Parathyroid adenoma (tissue), 2 donors: ENCODE measurements at regions not wholly inside any gene's neighbourhood (a gene's known extent, or its start where the extent isn't known, plus 50 kb on each side); places are given as distances from the start of the nearest gene placed in this dataset.

Source experiments
- H2AFZ ChIP-seq: fragments of 300-600 bp; sonication (generic); one replicate; pipeline ENCODE4 v1.7.0; 2017; ENCODE audit warnings: antibody characterized with exemption, mild to moderate bottlenecking
- H3K27ac ChIP-seq: fragments of 300-600 bp; sonication (generic); one replicate; pipeline ENCODE4 v1.7.0; 2017
- H3K27me3 ChIP-seq: fragments of 300-600 bp; sonication (generic); one replicate; pipeline ENCODE4 v1.7.0; 2017; ENCODE audit warnings: low read length; ENCODE audit not compliant: control insufficient read depth, insufficient read depth
- H3K36me3 ChIP-seq: fragments of 300-600 bp; sonication (generic); one replicate; pipeline ENCODE4 v1.7.0; 2017; ENCODE audit warnings: low read length; ENCODE audit not compliant: control insufficient read depth, insufficient read depth
- H3K4me1 ChIP-seq: fragments of 300-600 bp; sonication (generic); one replicate; pipeline ENCODE4 v1.7.0; 2017; ENCODE audit warnings: control low read depth
- H3K4me2 ChIP-seq: fragments of 300-600 bp; sonication (generic); one replicate; pipeline ENCODE4 v1.7.0; 2017; ENCODE audit warnings: low read length
- H3K4me3 ChIP-seq: fragments of 300-600 bp; sonication (generic); one replicate; pipeline ENCODE4 v1.7.0; 2017; ENCODE audit warnings: low read depth, low read length
- H3K79me2 ChIP-seq: fragments of 300-600 bp; sonication (generic); one replicate; pipeline ENCODE4 v1.7.0; 2017; ENCODE audit warnings: control low read depth
- H3K9ac ChIP-seq: fragments of 300-600 bp; sonication (generic); one replicate; pipeline ENCODE4 v1.7.0; 2017; ENCODE audit warnings: mild to moderate bottlenecking
- H3K9me3 ChIP-seq: fragments of 300-600 bp; sonication (generic); one replicate; pipeline ENCODE4 v1.7.0; 2017; ENCODE audit warnings: low read length; ENCODE audit not compliant: control insufficient read depth
- TF ChIP-seq, protein P1 (sequence below): fragments of 300-600 bp; sonication (generic); IDR thresholded peaks from one replicate; pipeline ENCODE4 v1.7.0; 2017; ENCODE audit warnings: antibody characterized with exemption, mild to moderate bottlenecking
- donor health status: primary hyperparathyroidism.

GRCh38 chr14:105929327-105930081 is 403.1 kb downstream of the TMEM121 start:
- no peaks in the 10 kb centered on the region for H3K4me1 ChIP-seq
- no peak overlapping the region for H3K27ac ChIP-seq
- H3K4me3 ChIP-seq: no peak overlapping the region
- H3K79me2 ChIP-seq: no peaks in the 10 kb centered on the region
- no peak overlapping the region for H3K4me2 ChIP-seq
- H3K9ac ChIP-seq: no peak overlapping the region
- H3K36me3 ChIP-seq: no peaks in the 10 kb centered on the region
- H3K27me3 ChIP-seq: no peaks in the 10 kb centered on the region
- no peaks in the 10 kb centered on the region for H3K9me3 ChIP-seq
- H2AFZ ChIP-seq: no peak overlapping the region
- TF ChIP-seq, protein P1, sequence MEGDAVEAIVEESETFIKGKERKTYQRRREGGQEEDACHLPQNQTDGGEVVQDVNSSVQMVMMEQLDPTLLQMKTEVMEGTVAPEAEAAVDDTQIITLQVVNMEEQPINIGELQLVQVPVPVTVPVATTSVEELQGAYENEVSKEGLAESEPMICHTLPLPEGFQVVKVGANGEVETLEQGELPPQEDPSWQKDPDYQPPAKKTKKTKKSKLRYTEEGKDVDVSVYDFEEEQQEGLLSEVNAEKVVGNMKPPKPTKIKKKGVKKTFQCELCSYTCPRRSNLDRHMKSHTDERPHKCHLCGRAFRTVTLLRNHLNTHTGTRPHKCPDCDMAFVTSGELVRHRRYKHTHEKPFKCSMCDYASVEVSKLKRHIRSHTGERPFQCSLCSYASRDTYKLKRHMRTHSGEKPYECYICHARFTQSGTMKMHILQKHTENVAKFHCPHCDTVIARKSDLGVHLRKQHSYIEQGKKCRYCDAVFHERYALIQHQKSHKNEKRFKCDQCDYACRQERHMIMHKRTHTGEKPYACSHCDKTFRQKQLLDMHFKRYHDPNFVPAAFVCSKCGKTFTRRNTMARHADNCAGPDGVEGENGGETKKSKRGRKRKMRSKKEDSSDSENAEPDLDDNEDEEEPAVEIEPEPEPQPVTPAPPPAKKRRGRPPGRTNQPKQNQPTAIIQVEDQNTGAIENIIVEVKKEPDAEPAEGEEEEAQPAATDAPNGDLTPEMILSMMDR: no peak

DNA sequence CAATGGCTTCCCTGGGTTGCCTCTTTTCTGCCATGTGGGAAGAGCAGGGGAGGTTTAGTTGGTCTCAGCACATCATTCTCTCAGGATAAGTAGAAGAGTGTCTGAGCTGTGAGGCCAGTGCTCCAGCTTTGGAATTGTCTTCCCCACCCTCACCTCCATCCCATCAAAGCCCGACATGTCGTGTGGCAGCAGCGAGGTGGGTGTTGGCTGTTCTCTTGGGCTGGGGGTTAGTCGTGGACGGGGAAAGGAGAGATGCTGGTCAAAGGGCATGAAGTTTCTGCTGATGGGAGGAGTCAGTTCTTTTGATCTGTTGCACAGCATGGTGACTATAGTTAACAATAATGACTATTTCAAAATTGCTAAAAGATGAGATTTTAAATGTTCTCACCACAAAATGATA is 404.2 kb downstream of the TMEM121 start:
- Histone ChIP-seq H3K4me3 (no peak overlapping the region), H3K4me1 (no peaks in the 10 kb centered on the region), H3K79me2 (no peaks in the 10 kb centered on the region), H3K27ac (no peak overlapping the region), H3K27me3 (no peaks in the 10 kb centered on the region), H2AFZ (no peak overlapping the region), H3K4me2 (no peak overlapping the region), H3K9ac (no peak overlapping the region), H3K36me3 (no peaks in the 10 kb centered on the region), H3K9me3 (no peaks in the 10 kb centered on the region)
- TF ChIP-seq, protein P1: no peak

DNA sequence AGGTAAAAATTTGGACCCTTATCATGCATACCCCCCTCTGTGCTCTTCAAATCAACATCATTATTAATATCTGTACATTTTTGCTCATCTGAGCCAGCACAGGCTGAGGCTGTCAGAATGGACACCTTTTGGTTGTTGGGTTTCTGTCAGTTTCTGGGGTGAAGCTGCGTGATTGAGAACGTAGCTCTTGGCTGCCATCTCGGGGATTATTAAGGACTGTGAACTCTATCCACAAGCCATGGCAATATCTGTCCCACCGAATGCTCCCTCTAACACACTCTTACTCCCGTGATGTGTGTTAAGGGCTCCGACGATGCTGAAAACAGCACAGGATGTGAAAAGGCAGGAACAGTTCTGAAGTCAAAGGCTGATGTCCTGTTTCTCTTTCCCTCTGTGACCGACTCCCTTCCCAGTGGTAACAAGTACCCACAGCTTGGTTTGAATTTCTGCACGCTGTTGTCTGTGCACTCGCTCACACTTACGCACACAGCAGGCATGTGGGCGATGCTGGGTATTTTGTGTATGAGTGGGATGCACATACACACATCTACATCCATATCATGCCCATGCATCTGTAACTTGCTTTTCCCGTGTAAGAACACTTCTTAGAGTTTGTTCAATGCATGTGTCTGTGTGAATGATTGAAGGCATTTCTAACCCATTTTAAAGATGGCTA is 405.6 kb downstream of the TMEM121 start:
- H3K4me2 ChIP-seq: no peak overlapping the region

GRCh38 chr14:105933238-105933637 is 406.9 kb downstream of the TMEM121 start:
- Histone ChIP-seq H3K4me1 (no peaks in the 10 kb centered on the region), H3K27ac (no peak overlapping the region), H3K4me3 (no peak overlapping the region), H3K9ac (no peak overlapping the region), H3K79me2 (no peaks in the 10 kb centered on the region), H3K4me2 (no peak overlapping the region), H3K27me3 (no peaks in the 10 kb centered on the region), H3K36me3 (no peaks in the 10 kb centered on the region), H2AFZ (no peak overlapping the region), H3K9me3 (no peaks in the 10 kb centered on the region)
- TF ChIP-seq, protein P1: no peak

More for the DNA sequence above, 405.6 kb downstream of the TMEM121 start:
- H3K27me3 ChIP-seq: no peaks in the 10 kb centered on the region
- no peaks in the 10 kb centered on the region for H3K9me3 ChIP-seq
- H3K79me2 ChIP-seq: no peaks in the 10 kb centered on the region
- no peak overlapping the region for H3K27ac ChIP-seq
- H3K9ac ChIP-seq: no peak overlapping the region
- no peaks in the 10 kb centered on the region for H3K4me1 ChIP-seq
- TF ChIP-seq, protein P1: no peak
- no peak overlapping the region for H2AFZ ChIP-seq
- no peaks in the 10 kb centered on the region for H3K36me3 ChIP-seq
- no peak overlapping the region for H3K4me3 ChIP-seq
